ENCODE measurements at regions not wholly inside any gene's neighbourhood (a gene's known extent, or its start where the extent isn't known, plus 50 kb on each side); places are given as distances from the start of the nearest gene placed in this dataset.

GRCh38 chr6:23036406-23036983, 467.1 kb downstream of the HDGFL1 start:
- DNase-seq: no peak

GRCh38 chr6:23040899-23041298, 471.5 kb downstream of the HDGFL1 start:
- DNase-seq: no peak

GRCh38 chr6:23045280-23045679, 475.9 kb downstream of the HDGFL1 start:
- no peak for DNase-seq

DNA sequence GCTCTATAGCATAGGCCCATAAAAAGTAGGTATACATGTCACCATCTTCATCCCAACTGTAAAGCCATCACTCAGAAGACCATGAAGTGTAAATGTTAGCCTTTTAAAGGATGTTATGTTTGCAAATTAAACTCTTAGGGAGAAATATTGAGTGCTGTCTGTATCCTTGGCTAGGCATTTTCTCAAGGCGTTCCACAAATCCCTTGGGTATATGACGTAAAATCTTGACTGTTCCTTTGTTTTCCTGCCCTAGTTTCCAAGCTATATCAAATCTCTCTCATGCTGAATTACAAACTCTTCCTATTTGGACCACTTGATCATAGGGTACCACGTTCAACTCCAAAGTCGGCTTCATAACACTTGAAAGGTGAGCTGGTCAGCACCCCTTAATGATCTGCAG, 486.2 kb downstream of the HDGFL1 start:
- DNase-seq: no peak

- DNase-seq: no peak
These were observed 504.5 kb downstream of the HDGFL1 start for GRCh38 chr6:23073821-23074220.

- DNase-seq: no peak
These were observed 508.4 kb downstream of the HDGFL1 start for GRCh38 chr6:23077772-23078171.

DNA sequence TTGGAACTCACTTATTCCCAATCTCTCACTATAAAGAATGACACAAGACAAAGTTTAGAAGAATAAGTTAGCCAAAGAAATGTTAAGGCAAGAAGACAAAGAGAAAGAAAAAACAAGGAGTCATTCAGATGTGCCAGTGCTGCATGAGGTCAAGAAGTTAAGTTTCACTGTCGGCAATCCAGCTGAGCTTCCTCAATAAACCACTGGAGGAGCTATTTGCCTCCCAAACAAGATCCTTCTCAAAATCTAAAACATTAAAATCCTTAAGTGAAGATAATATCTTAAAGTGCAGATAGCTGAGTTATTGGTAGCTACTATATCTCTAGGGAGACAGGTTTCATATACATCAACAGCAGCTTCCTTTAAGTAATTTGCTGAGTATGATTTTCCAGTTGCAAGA, 512.3 kb downstream of the HDGFL1 start:
- DNase-seq: no peak

DNA sequence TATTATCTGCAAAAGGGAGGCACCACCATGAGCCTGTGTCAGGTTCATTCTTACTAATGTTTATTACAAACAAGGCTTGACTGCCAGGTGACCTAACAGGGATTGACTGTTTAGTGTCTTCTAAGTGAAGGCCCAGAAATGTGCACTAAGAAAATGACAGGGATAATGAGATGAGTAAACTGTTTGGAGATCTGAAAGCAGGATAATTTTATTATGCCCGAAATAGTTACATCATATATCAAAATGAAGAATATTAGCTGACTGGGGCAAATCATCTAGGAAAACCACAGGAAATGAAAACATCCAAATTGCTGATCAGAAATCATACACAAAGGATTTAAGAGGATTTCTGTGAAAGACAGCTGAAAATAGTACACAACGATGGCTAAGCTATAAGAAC, 516.7 kb downstream of the HDGFL1 start:
- no peak for DNase-seq

DNA sequence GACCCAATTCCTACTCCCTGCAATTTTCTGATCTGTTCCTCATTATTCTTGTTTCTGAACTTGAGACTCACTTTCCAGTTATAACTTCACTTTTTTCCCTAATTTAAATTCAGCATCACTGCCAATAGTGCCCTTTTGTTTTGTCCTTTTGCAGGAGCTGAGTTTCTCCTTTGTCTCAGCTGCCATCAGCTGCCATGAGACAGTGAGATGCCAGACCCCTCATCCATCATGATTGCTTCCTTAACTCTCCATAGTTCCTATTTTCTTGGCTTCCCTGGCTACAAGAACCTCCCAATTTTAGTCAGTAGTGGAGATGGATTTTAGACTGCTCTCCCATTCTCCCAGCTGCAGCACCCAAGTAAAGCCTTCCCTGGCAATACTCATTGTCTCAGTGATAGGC, 518.1 kb downstream of the HDGFL1 start:
- DNase-seq: no peak

- no peak for DNase-seq
These were observed 519.4 kb downstream of the HDGFL1 start for GRCh38 chr6:23088761-23089160.

DNA sequence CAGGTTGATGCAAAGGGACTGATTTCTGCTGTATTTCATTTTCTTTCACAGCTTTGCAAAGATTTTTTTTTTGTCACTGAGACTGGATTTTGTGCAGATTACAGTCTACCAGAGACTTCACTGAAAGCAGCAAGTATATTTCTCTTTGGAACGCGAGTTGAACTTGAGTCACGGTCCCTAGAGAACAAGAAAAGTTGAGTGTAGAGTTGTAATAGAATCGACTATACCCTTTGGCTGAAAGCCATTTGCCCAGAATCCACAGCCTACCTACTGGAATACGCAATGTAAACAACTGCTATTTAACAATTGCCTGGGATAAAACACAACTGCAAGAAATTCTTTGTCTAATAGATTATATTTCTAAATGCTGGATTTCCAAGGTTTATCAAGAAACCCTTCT, 520.6 kb downstream of the HDGFL1 start:
- DNase-seq: no peak

DNA sequence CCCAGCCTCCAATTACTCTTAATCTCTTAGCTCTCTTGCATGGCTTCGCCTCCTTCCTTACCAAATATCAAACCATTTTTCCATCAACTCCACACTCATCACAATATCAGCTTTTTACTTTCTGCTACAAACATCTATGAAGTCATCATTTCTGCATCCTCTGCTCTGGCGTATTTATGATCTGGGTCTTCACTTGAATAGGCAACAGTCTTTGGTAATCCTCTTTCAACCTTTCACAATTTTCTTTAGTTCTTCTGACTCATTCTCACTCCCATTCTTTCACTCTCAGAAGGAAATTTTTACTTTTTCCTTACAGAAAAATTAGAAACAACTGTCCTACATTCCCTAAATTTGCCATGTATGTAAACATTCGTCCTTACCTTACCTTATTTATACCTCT, 522.4 kb downstream of the HDGFL1 start:
- no peak for DNase-seq

DNA sequence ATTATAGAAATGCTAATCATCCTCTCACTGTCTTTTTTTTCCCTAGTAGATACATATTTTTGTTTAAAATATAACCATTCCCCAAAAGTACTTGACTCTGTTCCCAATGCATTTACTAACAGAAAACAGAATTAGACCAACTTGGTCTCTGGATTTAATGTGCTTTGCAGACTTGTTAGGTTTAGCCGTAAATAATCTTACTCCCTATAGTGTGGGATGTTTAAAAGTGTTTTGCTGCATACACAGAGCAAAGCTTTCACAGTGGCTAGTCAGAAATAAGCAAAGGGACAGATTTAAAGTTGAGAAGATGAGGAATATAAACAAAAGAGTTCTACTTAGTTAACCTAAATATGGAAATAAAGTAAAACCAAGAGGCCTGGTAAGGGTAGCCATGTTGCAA, 527.5 kb downstream of the HDGFL1 start:
- DNase-seq: no peak

GRCh38 chr6:23097566-23097965, 528.2 kb downstream of the HDGFL1 start:
- no peak for DNase-seq

DNA sequence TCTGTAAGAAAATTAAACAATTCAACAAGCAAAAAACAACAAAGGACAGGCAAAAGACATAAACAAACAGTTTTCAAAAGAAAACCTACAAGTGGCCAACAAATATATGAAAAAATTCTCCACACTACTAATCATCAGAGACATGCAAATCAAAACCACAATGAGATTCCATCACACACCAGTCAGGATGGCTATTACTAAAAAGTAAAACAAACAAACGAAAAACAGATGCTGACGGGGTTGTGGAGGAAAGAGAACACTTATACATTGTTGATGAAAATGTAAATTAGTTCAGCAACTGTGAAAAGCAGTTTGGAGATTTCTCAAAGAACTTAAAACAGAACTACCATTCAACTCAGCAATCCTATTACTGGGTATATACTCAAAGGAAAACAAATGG, 537.6 kb downstream of the HDGFL1 start:
- DNase-seq: no peak

GRCh38 chr6:23111984-23112383, 542.6 kb downstream of the HDGFL1 start:
- DNase-seq: no peak

DNA sequence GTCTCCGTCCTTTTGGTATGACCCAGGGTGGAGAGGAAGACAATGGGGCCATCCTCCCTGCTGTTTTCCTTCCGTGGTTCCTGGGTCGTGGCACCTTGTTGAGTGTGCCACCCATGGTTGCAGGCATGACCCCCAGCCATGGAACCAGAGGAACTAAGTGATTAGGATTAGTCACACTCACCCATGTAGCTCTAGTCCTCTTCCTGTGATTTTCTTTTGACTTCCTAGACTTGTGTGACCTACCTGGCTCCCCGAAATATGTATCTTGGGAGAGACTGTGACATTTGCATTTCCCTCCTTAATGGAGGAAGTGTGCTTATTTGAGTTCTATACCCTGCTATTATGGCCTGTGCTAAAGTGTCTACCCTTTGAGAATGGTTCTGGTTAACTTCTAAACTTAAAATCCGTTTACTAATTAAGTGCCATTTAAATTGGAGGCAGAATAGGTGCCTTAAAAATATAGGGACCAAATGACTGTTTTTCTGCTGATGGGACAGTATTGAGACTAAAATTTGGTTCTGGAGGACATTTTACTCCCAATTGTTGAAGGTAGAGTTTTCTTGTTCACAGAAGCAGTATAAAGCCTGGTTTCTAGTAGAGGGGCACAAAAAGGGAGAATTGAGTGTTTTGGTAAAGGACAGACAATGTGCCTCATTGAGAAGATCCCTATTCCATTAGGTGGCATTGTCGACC, 545.6 kb downstream of the HDGFL1 start:
- no peak for DNase-seq

DNA sequence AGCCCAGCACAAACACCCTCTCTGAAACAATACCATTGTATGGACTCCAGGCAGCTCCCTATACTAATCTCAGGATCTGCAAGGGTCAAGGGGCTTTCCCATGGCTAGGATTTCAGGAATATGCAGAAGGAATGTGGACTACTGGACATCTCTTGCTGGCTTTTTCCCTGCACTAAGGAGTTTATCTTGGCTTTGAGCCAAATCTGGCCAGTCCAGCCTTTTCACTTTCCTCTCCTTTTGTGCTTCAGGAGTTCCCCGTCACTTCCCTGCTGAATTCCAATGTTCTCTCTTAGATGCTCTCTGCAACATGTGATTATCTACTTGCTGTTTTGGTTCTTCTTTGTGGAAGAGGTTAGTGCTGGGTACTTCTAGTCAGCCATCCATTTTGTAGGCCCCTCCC, 568.2 kb downstream of the HDGFL1 start:
- DNase-seq: no peak

DNA sequence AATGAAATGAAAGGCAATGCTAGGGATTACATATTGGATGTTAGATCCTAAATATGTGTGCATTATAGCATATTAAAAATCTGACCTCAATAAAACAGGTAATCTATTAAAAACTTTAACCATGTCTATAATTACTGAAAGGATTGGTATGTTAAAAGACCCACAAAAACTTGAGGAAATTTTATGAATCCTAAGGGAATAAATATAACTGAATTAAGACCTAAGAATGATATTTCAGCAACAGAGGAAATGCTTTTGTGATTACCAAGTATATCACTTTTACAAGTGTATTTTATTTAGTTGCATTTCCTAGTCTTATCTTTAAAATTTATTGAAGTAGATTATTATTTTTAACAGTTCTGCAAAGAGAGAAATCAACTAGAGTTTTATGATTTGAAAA, 571.5 kb downstream of the HDGFL1 start:
- DNase-seq: no peak

DNA sequence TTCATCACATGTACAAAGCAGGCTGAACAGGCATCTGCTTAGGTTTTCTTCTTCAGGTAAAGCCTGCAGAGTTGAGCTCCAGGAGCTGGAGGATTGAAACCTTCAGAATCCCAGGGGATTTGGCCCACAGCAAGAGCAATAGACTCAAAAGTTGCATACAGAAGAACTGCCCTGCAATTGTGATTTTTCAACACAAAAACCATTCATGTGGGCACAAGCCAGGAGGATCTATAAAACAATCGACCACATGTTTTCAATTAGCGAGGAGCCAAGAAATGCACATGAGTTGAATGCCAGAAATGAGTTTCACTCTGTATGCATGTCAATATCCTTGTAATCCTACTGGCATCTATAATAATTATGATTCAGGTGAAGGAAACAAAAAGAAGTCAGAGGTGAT, 576.4 kb downstream of the HDGFL1 start:
- DNase-seq: no peak

GRCh38 chr6:23154159-23154558, 584.8 kb downstream of the HDGFL1 start:
- DNase-seq: no peak

- no peak for DNase-seq
These were observed 600.7 kb downstream of the HDGFL1 start for GRCh38 chr6:23170049-23170448.

- DNase-seq: no peak
These were observed 603.9 kb downstream of the HDGFL1 start for GRCh38 chr6:23173234-23173633.

- no peak for DNase-seq
These were observed 605.5 kb downstream of the HDGFL1 start for GRCh38 chr6:23174781-23175361.

- DNase-seq: no peak
These were observed 606.0 kb downstream of the HDGFL1 start for GRCh38 chr6:23175391-23175790.

All from COR-L47 (cell line).